BJ (cell line): ENCODE measurements at regions not wholly inside any gene's neighbourhood (a gene's known extent, or its start where the extent isn't known, plus 50 kb on each side); places are given as distances from the start of the nearest gene placed in this dataset. TPM values are rescaled to one million over a fixed set of nuclear protein-coding genes. Genes with fewer than 3 reads are reported as not detected.
"Not testable (repeated sequence)": the region's sequence is repeated elsewhere in the genome, so short reads cannot be mapped to it uniquely, and the experiment has no call there.

Experiments
- CTCF ChIA-PET: fragments of 350-600 bp; formaldehyde crosslinking; extraction: SDS; loops from one replicate; lab custom pipeline; 2021; ENCODE audit warnings: antibody characterized with exemption, inconsistent platforms; lab: Yijun Ruan, JAX
- POLR2A ChIA-PET: fragments of 300-600 bp; sonication (Branson Sonifier 250); formaldehyde crosslinking; extraction: SDS; loops from one replicate; lab custom pipeline; 2021; ENCODE audit warnings: antibody characterized with exemption; lab: Charles Lee
- DNase-seq: peaks from one replicate; pipeline ENCODE4 v3.0.0-alpha.2; 2011; ENCODE audit warnings: low read depth
- H3K27me3 ChIP-seq: 2 replicates; pipeline ENCODE4 v1.6.0; 2011; ENCODE audit warnings: low read length; ENCODE audit not compliant: control insufficient read depth, insufficient read depth
- H3K36me3 ChIP-seq: 2 replicates; pipeline ENCODE4 v1.5.1; 2011; ENCODE audit warnings: low read length; ENCODE audit not compliant: control insufficient read depth, insufficient read depth
- H3K4me3 ChIP-seq: 2 replicates; pipeline ENCODE4 v1.5.1; 2011; ENCODE audit warnings: low read depth, mild to moderate bottlenecking, control low read depth, low read length
- CTCF ChIP-seq: IDR thresholded peaks from 2 replicates; pipeline ENCODE4 v1.5.1; 2011; ENCODE audit warnings: low read depth, mild to moderate bottlenecking, control low read depth, inconsistent platforms, low read length, moderate library complexity; ENCODE audit not compliant: insufficient read depth
- small RNA-seq: library from RNA; depleted of rRNA; stranded (forward); fragments of <200 nt; gene quantifications from one replicate; pipeline ENCODE3, GENCODE V24; 2012; ENCODE audit warnings: low replicate concordance, low read depth; ENCODE audit not compliant: insufficient read length

GRCh38 chr10:113496111-113497109 lies 56.4 kb upstream of the HABP2 start:
- H3K27me3 ChIP-seq, result no peaks in the 10 kb centered on the region
- ChIA-PET POLR2A (interaction anchor here (0.6 to 1.0 kb wide), 2 partner anchors 10 to 32 kb away, joined by 3 read pairs; no protein-coding TSS in a partner anchor), CTCF (interaction anchor here (0.7 to 1.9 kb wide), 4 partner anchors 10 to 111 kb away, joined by 3 to 6 read pairs (median 5); no protein-coding TSS in a partner anchor)
- no peak for DNase-seq
- H3K36me3 ChIP-seq, result no peaks in the 10 kb centered on the region
- H3K4me3 ChIP-seq, result no peak overlapping the region
- no peak for TF ChIP-seq CTCF

GRCh38 chr10:113497198-113497597 lies 55.7 kb upstream of the HABP2 start:
- POLR2A ChIA-PET, result interaction anchor here (0.6 kb wide), 1 partner anchor 33 kb away, joined by 3 read pairs; no protein-coding TSS in a partner anchor
- Histone ChIP-seq H3K27me3 (no peaks in the 10 kb centered on the region), H3K36me3 (no peaks in the 10 kb centered on the region), H3K4me3 (no peak overlapping the region)
- CTCF ChIA-PET, result interaction anchor here (1.9 kb wide), 1 partner anchor 11 kb away, joined by 6 read pairs; no protein-coding TSS in a partner anchor
- no peak for TF ChIP-seq CTCF
- DNase-seq, result no peak

- TF ChIP-seq CTCF, result no peak
- ChIA-PET POLR2A (interaction anchor here (0.7 kb wide), 2 partner anchors 250 to 358 kb away, joined by 3 to 6 read pairs; no protein-coding TSS in a partner anchor), CTCF (interaction anchor here (1.3 kb wide), 1 partner anchor 45 kb away, joined by 3 read pairs; no protein-coding TSS in a partner anchor)
- no peak overlapping the region for H3K4me3 ChIP-seq
- no peaks in the 10 kb centered on the region for H3K36me3 ChIP-seq
- no peaks in the 10 kb centered on the region for H3K27me3 ChIP-seq
- DNase-seq, result no peak
Measured at GRCh38 chr10:113498997-113499396, 53.9 kb upstream of the HABP2 start.

GRCh38 chr10:113499806-113500205 lies 53.0 kb upstream of the HABP2 start:
- TF ChIP-seq CTCF, result no peak
- H3K27me3 ChIP-seq, result no peaks in the 10 kb centered on the region

GRCh38 chr10:113501031-113501430 lies 51.8 kb upstream of the HABP2 start:
- DNase-seq, H3K36me3 ChIP-seq, H3K4me3 ChIP-seq, POLR2A ChIA-PET, H3K27me3 ChIP-seq: not testable (repeated sequence)
- CTCF ChIA-PET, result interaction anchor here (0.6 kb wide), 1 partner anchor 1315 kb away, joined by 4 read pairs; no protein-coding TSS in a partner anchor

More at GRCh38 chr10:113499806-113500205, 53.0 kb upstream of the HABP2 start:
- ChIA-PET CTCF (no interaction called here), POLR2A (no interaction called here)
- H3K36me3 ChIP-seq, result no peaks in the 10 kb centered on the region
- no peak overlapping the region for H3K4me3 ChIP-seq
- DNase-seq, result no peak

Small RNA genes lying in the stretch of these regions (small RNA-seq; reads per million reads assigned to genes)
- gene RNU7-165P, result not detected
